NCI-H345 treated with DMSO at 0.1 percent for 48 hours (cell line): ENCODE measurements at regions not wholly inside any gene's neighbourhood (a gene's known extent, or its start where the extent isn't known, plus 50 kb on each side); places are given as distances from the start of the nearest gene placed in this dataset.
"Not testable (repeated sequence)": the region's sequence is repeated elsewhere in the genome, so short reads cannot be mapped to it uniquely, and the experiment has no call there.

Experiments
- DNase-seq: peaks from one replicate; lab custom pipeline; 2025; ENCODE audit not compliant: unreplicated experiment; lab: John Stamatoyannopoulos, UW

DNA sequence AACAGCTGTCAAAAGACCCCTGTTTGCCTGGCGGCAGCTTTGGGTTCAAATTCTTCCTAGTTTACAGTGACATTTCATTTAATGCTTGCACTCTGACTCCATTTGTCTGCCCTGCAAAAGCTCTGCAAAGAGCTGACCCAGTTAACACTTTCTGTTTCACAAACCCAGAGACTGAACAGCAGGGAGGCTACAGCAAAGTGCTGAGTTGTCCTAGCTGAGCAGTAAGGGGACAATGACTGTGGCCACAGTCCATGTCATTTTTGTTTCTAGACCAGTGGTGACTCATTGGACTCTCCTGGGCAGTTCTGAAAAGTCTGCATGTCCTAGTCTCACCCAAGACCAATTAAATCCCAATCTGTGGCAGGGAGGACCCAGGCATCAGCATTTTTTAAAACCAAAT lies 994.8 kb upstream of the WWC1 start:
- DNase-seq = no peak

DNA sequence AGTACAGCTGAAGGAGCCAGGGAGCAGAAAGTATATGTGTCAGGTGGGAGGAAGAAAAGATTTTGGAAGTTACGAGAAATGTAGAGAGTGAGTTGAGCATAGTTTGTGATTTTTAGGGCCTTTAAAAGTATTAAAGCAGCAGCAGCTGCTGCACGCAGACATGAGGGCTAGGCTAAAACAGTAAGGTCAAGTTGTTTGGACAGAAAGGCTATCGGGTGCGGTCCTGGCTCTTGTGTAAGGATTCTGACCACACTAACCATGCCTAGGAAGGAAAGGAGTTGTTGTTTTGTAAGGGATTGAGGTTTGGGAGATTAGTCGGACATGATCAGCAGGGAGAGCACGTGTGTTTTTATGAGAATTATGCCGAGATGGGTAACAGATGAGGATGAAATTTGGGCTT lies 991.6 kb upstream of the WWC1 start:
- DNase-seq = not testable (repeated sequence)

DNA sequence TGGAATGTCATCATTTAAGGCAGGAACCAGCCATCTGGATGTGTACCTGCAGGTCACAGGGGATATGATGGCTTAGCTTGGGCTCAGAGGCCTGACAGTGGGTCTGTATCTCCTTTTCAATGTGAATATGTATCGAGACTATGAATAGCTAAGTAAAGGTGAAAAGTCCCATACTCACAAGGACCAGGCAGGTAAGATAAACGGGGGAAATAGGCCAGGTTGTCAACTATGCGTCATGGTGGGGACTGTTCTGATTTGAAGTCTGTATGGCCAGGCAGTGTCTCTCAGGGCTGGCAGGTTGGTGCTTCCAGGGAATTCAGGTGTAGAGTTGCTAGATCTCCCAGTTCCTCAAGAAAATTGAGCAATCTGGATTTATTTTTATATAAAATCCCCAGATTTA lies 987.9 kb upstream of the WWC1 start:
- no peak for DNase-seq

DNA sequence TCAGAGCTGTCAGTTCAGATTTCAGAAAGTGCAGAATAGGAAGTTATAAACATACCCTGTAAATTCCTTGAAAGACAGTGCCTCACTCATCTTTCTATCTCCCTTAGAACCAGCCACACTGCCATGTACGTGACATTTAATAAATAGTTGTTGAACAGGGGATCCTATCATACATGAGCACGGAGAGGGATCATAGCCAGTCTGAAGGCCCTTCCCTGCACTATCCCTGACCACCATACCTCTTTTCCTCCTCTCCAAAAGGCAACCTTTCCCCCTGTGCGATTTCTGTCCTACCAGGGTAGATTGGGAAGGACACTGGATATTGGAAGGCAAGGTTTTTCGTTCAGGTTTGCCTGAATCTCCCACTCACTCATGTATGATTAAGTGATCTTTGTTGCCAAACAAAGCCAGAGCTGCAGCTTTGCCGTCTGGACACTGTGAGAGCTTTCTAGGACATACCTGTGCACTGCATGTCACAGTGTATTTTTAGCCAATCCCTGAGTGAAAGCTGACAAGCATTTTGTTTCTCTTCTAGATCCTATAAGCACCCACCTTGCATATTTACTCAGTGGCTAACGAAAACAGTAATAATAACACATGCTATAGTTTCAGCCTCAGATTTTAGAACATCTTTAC lies 986.5 kb upstream of the WWC1 start:
- no peak for DNase-seq

DNA sequence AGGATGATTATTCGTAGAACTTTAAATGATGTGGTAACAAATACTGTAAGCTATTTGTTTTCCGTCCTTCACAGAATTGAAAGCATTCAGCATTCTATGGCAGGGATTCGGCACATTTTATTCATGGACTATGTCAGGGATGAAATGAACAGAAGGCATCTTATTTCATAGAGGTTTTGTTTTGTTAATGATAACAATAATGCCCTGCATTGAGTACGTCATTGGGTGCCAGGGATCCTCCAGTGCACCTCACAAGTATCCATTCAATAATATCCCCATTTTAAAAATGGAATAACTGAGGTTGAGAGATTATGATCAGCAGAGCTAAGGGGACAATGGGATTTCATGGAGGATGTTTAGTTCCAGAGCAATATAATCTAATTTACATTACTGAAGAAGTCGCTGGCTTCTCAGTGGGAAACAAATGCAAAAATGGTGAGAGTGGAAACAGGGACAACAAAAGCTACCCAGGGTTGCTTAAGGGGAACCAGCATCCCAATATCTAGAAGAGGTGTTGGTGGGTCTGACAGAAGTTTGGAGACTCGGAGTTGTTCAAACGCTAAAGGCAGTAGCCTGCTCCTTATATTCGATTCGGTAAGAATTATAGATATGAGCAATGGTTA lies 985.7 kb upstream of the WWC1 start:
- DNase-seq = no peak

DNA sequence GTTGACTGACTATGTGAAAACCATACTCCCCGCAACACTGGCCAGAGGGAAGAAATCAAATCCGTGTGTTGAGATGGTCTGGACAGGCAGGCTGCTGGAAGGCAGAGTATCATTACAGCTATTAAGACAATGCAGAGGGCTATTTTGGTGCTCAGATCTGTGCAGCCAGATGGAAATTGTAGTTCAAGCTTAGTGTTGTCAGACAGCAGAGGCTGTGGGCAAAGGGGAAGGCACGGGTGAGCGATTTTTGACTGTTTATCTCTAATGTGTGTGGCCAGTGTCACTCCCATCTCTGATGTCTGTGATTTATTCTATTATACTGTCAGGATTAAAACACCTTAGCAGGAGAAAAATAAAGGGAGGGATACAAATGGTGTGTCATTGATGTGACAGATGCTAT lies 984.4 kb upstream of the WWC1 start:
- DNase-seq = no peak

DNA sequence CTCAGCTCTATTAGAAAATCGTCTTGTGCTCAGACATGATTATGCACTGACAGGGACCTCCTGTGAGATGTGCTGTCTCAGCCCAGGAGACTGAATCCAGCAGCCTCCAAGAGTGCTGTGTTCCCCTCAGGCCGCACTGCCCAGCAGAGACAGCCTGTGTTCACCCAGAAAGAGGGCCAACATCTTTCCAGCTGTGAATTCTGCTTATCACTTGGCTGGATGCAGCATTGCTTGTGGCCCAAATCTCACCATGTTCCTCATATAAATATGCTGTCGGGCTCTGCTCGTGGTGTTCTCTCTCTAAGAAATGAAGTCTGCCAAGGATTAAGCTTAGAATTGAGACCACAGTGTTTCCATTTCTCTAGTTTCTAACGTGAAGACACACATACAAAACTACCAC lies 983.0 kb upstream of the WWC1 start:
- no peak for DNase-seq

DNA sequence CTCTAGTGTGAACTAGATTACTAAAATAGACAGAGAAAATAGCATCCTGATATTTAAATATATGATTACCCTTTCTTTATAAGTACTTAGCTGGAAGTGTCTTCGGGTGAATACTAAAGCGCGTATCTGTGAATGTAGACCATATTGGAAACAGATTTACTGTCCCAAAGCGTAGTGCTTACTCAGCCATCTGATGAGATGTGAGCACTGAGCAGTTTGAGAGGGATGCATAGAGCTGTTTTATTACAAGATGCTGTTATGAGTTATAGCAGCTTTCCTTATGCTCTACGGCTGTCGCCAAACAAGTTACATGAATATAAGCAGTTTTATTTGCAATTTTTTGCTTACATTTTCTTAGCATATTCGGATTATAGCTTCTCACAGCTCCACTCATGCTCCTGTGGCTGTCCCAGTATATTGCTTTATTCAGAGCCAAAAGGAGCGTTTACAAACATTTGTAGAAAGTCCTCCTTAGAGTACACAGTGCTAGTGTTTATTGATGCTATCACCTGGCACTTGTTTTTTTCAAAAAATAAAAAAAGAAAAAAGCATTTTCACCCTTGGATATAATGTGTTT lies 981.4 kb upstream of the WWC1 start:
- DNase-seq = no peak

DNA sequence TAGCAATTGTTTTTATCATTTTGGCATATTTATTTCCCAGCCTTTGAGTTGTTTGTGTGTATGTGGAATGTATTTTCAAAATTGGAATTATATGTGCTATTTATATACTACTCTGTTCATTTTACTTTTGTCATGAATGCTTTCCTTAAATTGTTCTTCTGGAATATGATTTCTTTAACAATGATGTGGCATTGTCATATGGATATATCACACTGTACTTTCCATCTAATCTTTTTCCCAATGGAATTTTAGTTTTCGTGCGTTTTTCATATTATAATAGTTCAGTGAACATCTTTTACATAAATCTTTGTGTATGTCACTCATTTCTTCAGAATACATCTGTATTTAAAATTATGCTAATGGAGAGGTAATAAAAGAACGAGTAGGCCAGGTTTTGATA lies 980.1 kb upstream of the WWC1 start:
- no peak for DNase-seq

DNA sequence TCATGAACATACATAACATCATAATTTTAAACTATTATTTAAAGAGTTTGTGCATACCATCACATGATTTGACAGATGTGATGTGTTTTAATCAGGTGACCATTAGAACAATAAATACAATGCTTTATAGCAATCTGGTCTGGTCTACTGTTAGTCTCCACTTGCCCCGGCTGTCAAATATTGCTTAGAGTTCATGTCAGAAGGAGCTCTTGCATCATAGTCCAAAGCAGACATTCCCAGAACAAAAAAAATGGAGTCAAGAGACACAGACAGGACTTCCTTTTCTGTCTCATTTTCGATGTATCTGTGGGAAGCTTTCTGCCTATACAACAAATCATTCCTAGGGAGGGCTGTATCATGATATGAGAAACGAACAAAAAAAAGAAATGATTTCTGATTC lies 979.2 kb upstream of the WWC1 start:
- no peak for DNase-seq

DNA sequence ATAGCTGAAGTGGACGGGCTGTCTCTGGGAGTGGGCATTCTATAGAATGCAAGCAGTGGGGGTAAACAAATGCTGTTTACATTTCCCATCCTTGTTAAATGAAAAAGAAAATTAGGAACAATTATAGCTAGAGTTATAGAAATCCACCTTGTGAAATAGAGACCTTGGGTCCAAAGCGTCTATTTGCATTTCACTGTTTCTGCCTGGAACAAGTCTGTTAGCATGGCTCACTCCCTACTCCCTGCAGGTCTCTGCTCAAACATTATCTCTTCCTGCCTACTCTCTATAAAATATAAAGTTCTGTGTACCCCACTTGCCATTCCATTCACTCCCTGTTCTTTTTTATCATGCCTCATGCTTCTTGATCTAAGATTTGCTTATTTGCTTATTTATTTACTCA lies 975.7 kb upstream of the WWC1 start:
- DNase-seq = no peak

DNA sequence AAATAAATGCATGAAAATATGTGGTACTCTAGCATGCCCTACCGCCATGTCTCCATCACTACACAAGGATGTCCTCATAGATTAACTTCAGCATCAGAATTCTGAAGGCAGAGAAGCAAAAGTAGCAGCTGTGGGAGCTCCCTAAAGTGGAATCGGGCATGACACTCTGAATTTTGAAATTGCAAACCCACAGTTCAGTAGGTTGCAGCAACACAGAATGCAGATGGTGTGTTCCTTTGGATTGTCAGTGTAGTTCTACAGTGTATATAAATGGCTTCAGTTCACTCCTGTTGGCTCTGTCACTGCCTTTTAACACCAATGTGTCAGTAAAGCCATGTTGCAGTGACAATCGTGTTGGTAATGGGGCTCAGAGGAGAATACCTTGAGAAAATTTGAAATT lies 973.6 kb upstream of the WWC1 start:
- DNase-seq = no peak

DNA sequence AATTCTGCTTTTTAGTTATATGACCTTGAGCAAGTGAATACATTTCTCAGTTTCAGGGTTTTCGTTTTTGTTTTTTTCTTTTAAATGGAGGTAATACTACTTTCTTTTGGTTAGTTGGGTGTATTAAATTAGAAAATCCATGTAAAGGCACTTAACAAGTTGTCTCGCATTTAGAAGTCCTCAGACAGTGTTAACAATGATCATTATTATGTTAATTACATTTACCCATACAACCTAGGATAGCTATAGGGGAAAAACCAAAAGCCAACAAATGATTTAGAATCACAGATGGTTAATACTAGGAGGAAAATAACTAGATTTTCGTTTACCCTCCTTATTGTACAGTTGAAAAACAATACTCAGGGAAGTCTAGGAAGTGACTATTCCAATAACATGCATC lies 972.2 kb upstream of the WWC1 start:
- no peak for DNase-seq

DNA sequence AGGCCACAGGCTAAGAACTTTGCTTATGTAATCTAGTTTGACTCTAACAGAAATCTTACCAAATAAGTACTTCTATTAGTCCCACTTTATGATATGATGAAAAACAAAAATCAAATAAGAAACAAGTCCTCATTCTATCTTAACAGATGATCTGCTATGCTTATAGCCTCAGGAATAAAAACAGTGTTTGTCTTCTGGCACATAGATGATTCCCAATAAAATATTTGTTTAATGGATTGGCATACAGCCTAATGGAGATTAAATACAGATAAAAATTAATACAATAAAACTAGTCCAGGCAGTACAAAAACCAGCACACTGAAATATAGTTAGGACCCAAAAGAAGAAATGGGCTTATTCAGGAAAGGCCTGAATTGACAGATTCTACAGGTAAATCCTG lies 971.4 kb upstream of the WWC1 start:
- no peak for DNase-seq

DNA sequence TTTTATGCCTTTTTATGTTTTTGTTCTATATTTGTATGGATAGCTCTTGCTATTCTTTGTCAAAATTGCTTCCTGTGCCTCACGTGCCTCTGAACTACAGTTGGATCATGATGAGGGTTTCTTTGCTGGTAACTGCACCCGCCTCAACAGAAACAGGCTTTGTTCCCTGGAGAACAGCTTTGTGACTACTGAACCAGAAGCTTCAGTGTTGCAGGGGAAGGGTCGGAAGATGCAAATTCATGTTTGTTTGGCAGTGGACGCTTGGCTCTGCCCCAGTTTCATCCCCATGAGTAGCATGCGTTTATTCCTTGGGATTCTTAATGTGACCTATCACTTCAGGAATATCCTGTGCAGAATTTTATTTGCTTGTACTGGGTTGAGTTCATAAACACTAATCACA lies 959.1 kb upstream of the WWC1 start:
- DNase-seq = no peak

DNA sequence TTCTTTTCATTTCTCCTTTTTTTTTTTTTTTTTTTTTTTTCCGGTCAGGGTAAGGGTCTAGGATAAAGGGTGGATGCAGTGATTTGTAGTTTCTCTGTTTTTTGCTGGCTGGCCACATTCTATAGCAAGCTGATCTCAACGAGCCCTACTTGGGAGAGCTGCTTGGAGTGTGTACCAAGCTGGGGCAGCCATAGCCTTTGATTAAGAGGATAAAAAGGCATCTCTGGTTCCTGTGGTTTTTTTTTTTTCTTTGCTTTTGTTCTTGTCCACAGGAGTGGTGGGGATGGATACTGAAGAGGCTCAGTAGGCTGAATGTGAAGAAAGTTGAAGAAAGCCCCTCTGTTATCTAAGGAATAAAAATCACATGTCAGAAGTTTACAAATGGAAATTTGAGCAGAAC lies 955.3 kb upstream of the WWC1 start:
- DNase-seq = no peak

DNA sequence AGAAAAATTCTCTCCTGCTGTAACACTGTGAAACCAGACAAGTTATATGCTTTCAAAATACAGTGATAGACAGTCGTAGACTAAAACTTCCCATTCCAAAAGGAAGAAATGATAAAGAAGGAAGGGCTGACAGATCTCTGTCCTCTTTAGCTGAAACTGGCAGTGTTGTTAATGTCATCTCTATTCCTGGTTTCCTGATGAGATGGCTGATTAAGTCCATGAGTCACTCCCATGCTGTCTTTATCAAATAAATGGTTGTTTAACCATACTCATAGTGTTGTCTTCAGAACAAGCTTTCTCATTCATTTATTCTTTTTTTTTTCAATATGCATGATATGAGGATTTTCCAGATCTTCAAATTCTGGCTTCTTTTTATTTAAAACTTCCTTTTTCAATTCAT lies 952.2 kb upstream of the WWC1 start:
- no peak for DNase-seq

DNA sequence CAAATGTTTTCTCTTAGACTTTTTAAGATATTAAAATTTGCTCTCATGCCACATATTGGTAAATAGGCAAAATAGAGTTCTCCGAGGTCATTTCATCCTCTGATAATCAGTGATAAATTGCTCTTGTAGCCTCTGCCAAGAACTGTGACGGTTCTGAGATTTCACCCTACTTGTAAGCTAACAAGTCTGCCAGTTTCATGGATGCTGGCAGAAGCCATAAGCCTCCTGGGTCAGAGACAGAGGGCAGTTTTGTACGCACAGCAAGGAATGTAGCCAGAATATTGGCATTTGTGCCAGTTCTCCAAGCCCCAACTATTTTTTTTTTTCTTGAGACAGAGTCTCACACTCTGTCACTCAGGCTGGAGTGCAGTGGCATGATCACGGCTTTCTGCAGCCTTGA lies 945.0 kb upstream of the WWC1 start:
- DNase-seq = no peak

DNA sequence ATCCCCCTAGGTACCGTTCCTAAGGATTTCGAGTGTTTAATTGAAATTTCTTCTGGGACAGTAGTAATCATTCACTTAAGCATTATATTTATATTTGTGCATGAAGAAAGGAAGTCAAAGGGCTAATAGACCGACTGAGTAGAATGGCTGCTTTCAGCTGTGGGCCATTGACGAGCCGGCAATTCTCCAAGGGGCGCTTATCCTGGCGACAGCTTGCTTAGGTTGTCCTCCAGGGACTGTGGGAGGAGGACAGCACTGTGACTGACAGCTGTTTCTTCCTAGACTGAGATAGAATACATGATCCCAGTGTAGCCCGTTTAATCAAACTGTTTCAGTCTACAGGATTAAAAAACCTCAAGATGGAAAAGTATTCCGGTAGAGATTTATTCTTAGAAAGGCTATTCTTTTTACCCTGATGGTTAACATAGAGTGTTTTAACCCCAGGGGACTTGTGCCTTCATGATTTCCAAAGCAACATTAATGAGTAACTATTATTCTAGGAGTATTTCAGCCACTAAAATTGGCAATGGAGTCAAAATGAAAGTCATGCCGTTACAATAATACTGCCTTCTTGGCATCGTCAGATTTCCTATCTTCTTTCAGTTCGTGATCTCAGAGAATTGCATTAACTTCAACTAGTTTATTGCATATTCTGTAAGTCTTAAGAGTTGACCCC lies 943.1 kb upstream of the WWC1 start:
- no peak for DNase-seq

DNA sequence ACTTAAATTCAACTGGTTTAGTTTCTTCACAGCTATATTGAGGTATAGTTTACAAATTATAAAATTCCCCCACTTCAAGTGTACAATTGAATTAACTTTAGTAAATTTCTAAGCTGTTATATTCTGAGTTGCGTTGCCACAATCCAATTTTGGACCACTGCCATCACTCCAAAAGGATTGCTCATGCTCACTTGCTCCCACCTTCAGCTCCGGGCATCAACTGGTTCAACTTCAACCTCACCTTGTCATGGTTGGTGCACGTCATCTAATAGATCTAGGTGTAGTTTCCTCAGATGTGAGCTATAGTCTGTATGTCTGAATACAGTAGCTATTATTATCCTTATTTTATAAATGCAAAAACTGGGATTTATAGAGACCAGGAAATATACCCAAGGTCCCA lies 942.5 kb upstream of the WWC1 start:
- no peak for DNase-seq

DNA sequence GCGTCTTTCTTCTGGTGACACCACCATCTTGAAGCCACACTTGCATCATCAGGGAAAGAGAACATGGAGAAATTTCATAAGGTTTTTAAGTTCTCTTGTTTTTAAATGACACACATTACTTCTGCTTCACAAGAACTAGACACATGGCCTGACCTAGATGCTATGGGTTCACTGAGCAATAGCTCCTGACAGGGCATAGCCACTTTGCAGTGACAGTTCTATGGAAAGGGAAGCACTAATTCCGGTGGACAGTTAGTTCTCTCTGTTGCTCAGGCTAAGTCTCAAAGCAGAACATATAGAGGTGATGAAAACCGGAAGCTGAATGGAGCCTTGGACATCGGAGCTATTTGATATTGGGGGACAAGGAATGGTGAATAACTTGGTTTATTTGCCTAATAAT lies 940.1 kb upstream of the WWC1 start:
- no peak for DNase-seq

DNA sequence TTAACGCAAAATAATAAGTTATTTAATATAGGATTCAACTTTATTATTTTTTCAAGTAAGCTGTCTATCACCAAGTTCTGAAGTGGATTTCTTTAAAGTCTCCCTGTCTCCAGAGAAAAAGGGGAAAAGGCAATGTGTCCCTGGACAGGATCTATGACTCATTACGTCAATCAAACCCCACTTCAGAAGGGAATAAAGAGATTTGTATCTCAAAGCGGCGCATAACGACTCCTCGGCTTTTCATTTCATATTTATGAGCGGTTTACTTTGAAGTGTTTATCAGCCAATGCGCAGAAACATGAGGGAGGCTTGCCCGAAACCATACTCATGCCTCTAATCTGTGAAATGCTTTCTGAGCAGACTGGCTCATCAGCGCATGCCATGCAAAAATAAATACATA lies 938.6 kb upstream of the WWC1 start:
- DNase-seq = no peak

DNA sequence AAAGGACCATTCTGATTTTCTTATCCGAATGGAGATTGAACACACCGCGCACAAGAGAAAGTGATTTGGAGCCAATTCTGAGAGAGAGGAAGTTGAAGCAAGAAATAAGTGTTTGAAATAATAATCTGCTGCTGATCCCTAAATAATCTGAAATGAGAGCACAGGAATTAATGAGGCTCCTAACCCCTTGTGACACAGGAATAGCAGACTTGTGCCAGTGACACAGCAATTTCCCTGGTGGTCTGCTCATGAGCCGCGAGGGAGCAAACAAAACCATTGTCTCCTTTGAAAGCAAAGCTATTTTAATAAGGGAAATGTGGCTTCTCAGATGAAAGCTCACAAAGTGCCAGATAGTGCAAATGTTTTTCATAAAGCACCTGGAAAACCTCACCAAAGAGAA lies 936.1 kb upstream of the WWC1 start:
- no peak for DNase-seq
